Cardiac muscle cell (in vitro differentiated cells and primary cell): ENCODE measurements at regions not wholly inside any gene's neighbourhood (a gene's known extent, or its start where the extent isn't known, plus 50 kb on each side); places are given as distances from the start of the nearest gene placed in this dataset.

Source experiments
- DNase-seq, 2 donors: peaks; one replicate each; pipeline versions ENCODE4 v3.0.0 to v3.0.0-alpha.2; 2010 to 2017; ENCODE audit warnings: low read depth in 1 of 2, low spot score in 1 of 2
- H3K27ac ChIP-seq: fragments of 200-600 bp; sonication (generic); 2 replicates; pipeline ENCODE4 v1.5.1; 2016
- H3K27me3 ChIP-seq: fragments of 200-600 bp; sonication (generic); 2 replicates; pipeline ENCODE4 v1.6.0; 2016; ENCODE audit warnings: control low read depth
- H3K36me3 ChIP-seq: fragments of 200-600 bp; sonication (generic); 2 replicates; pipeline ENCODE4 v1.5.1; 2016; ENCODE audit warnings: control low read depth
- H3K4me1 ChIP-seq: fragments of 200-600 bp; sonication (generic); 2 replicates; pipeline ENCODE4 v1.8.1; 2017; ENCODE audit warnings: low read depth, mild to moderate bottlenecking, mixed run types
- H3K4me3 ChIP-seq: fragments of 200-600 bp; sonication (generic); 2 replicates; pipeline ENCODE4 v1.5.1; 2016; ENCODE audit warnings: mild to moderate bottlenecking
- H3K9me3 ChIP-seq: fragments of 200-600 bp; sonication (generic); 2 replicates; pipeline ENCODE4 v1.5.1; 2017; ENCODE audit warnings: low read depth, mild to moderate bottlenecking, control low read depth
- TF ChIP-seq, protein P1 (sequence below): IDR thresholded peaks from 2 replicates; pipeline ENCODE4 v1.5.1; 2012; ENCODE audit warnings: low read depth, mild to moderate bottlenecking, low read length

DNA sequence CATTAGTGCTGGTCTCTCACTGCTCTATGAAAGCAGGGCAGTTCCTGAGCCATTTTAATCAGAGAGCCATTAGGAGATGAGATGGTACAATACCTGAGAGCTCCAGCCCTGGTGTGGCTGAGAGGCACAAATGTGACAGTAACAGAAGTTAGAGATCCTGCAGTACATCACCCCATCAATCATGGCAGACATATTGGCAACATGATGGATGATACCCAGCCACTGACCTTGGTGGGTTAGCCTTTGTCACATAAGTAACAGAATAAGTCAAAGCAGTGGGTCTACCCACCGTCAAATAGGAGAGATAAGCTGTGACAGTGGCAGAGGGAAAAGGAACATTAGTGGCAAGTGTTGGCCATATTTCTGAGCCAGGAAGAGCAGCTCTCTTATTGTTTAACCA is 53.3 kb upstream of the NXPH1 start:
- DNase-seq, result no peak
- Histone ChIP-seq H3K27ac (no peak overlapping the region), H3K36me3 (no peaks in the 10 kb centered on the region), H3K4me3 (no peak overlapping the region), H3K4me1 (no peaks in the 10 kb centered on the region), H3K9me3 (no peaks in the 10 kb centered on the region), H3K27me3 (no peaks in the 10 kb centered on the region)
- TF ChIP-seq, protein P1, sequence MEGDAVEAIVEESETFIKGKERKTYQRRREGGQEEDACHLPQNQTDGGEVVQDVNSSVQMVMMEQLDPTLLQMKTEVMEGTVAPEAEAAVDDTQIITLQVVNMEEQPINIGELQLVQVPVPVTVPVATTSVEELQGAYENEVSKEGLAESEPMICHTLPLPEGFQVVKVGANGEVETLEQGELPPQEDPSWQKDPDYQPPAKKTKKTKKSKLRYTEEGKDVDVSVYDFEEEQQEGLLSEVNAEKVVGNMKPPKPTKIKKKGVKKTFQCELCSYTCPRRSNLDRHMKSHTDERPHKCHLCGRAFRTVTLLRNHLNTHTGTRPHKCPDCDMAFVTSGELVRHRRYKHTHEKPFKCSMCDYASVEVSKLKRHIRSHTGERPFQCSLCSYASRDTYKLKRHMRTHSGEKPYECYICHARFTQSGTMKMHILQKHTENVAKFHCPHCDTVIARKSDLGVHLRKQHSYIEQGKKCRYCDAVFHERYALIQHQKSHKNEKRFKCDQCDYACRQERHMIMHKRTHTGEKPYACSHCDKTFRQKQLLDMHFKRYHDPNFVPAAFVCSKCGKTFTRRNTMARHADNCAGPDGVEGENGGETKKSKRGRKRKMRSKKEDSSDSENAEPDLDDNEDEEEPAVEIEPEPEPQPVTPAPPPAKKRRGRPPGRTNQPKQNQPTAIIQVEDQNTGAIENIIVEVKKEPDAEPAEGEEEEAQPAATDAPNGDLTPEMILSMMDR, result no peak

DNA sequence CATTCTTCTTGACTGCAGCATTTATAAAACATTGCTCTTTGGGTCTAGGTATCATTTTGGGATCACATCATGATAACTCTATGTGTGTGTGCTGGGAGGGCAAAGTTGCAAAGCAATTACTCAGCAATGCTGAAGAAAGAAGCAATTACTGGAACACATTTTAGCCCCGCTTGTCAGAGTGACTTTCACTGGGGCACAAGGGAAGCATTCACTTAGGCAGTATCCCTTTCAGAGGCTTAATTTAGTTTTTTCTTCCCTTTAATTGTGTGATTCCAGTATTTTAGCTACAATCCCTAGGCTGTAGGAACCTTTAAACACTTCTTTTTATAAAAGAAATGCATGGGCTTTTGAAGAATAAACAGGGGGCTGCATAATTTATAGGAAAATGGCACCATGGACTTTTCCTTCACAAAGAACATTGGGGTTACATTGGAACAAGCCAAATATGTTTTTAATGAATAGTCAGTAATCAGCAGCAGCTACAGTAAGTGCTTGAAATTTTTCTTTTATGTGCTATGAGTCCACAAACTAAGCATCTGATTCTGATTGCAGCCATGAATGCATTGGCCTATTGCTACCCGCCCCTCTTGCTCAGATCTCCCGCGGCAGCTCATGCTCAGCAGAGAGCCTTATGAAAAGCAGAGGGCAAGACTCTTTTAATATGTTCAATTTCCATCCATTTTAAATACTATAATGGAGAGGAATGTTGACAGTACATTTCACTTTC is 51.2 kb upstream of the NXPH1 start:
- DNase-seq, result no peak
- Histone ChIP-seq H3K4me1 (peaks cover 3% of the 10 kb centered on the region), H3K27ac (no peak overlapping the region), H3K9me3 (no peaks in the 10 kb centered on the region), H3K36me3 (no peaks in the 10 kb centered on the region), H3K27me3 (no peaks in the 10 kb centered on the region), H3K4me3 (no peak overlapping the region)
- TF ChIP-seq, protein P1, result no peak
